K562 (cell line): ENCODE measurements at regions not wholly inside any gene's neighbourhood (a gene's known extent, or its start where the extent isn't known, plus 50 kb on each side); places are given as distances from the start of the nearest gene placed in this dataset.

Source experiments
- ADNP ChIP-seq: fragments of 200-800 bp; sonication (Bioruptor generic); IDR thresholded peaks from 2 replicates; pipeline ENCODE4 v1.6.1; 2016; ENCODE audit warnings: missing genetic modification characterization, missing compliant biosample characterization
- HCFC1 ChIP-seq: IDR thresholded peaks from 2 replicates; pipeline ENCODE4 v1.6.1; 2012; ENCODE audit warnings: low read depth, low read length, improper control_type of control experiment
- ZNF780A ChIP-seq: fragments of 250-450 bp; sonication (Bioruptor Pico); IDR thresholded peaks from 2 replicates; pipeline ENCODE4 v1.5.0; 2021; ENCODE audit warnings: mild to moderate bottlenecking
- TF ChIP-seq, protein P1 (sequence below), 3 experiments: IDR thresholded peaks in 2 of 3; conservative IDR thresholded peaks in 1 of 3; 2 replicates each; pipeline ENCODE4 v1.5.1; 2011 to 2012; ENCODE audit warnings: low read length in 3 of 3, mild to moderate bottlenecking in 3 of 3, control low read depth in 2 of 3, improper control_type of control experiment in 1 of 3, inconsistent platforms in 1 of 3, low read depth in 1 of 3, mixed read lengths in 1 of 3, moderate library complexity in 1 of 3; ENCODE audit not compliant: insufficient read depth in 2 of 3

DNA sequence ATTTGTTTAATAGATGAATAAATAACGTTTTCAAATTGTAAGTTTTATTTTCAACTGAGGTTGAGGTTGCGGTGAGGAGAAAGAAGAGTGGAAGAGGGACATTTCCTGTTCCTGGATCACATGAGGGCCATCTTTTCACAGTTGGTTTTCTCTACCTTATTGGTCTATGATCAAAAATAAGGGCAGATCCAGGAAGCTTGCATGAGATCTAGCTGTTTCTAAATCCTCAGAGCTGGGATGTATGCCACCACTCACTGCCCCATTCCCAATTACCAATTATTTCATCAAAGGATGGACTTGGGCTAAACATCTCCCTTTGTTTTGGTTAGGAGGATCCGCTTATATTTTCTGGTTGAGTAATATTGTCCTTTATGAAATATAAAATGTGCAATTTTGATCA lies 104.8 kb upstream of the TLL1 start:
- TF ChIP-seq, protein P1, sequence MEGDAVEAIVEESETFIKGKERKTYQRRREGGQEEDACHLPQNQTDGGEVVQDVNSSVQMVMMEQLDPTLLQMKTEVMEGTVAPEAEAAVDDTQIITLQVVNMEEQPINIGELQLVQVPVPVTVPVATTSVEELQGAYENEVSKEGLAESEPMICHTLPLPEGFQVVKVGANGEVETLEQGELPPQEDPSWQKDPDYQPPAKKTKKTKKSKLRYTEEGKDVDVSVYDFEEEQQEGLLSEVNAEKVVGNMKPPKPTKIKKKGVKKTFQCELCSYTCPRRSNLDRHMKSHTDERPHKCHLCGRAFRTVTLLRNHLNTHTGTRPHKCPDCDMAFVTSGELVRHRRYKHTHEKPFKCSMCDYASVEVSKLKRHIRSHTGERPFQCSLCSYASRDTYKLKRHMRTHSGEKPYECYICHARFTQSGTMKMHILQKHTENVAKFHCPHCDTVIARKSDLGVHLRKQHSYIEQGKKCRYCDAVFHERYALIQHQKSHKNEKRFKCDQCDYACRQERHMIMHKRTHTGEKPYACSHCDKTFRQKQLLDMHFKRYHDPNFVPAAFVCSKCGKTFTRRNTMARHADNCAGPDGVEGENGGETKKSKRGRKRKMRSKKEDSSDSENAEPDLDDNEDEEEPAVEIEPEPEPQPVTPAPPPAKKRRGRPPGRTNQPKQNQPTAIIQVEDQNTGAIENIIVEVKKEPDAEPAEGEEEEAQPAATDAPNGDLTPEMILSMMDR (IDR thresholded peaks at IDR 0.05 in 2 of 3, conservative IDR thresholded peaks at IDR 0.05 in 1 of 3; ENCODE audit: insufficient read depth in 2 of 3, low read depth in 1 of 3, low read length in 3 of 3): no peak
- TF ChIP-seq ZNF780A (CRISPR knock-in tag) (no peak), HCFC1 (no peak), ADNP (tag) (no peak)
